ENCODE measurements at regions not wholly inside any gene's neighbourhood (a gene's known extent, or its start where the extent isn't known, plus 50 kb on each side); places are given as distances from the start of the nearest gene placed in this dataset.
"Not testable (repeated sequence)": the region's sequence is repeated elsewhere in the genome, so short reads cannot be mapped to it uniquely, and the experiment has no call there.

DNA sequence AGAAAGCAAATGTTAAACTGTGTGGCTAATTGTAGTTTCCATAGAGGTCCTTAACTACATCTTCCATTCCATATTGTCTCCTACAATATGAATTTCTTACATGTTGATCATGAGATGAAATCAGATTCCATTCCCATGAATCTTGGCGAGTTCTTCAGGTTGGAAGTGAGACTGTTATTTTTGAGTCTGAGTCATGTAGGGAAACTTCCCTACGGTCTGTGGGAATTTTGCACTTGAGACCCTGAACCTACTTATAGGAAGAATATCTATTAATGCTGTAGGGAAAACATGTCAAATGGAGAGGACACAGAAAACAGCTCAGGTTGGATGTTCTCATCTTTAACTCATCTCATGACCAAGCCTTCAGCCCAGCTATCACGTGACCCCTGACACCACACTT, 1226.0 kb downstream of the CDY2B start:
- intact Hi-C loops (cut with DNase I; ENCODE audit: low total_unique reads), result no loop called here
- Histone ChIP-seq H3K36me3 (ENCODE audit: low read depth, missing control alignments) (no peaks in the 10 kb centered on the region), H3K9me3 (no peaks in the 10 kb centered on the region), H3K27ac (no peak overlapping the region), H3K4me1 (no peaks in the 10 kb centered on the region), H3K4me3 (no peak overlapping the region), H3K27me3 (no peaks in the 10 kb centered on the region)
- WGBS, 2 donors, result 79 to 81% methylated on average over 3 of the region's 3 CpGs
- TF ChIP-seq POLR2A (IDR thresholded peaks at IDR 0.05), result no peak
- TF ChIP-seq, protein P1, sequence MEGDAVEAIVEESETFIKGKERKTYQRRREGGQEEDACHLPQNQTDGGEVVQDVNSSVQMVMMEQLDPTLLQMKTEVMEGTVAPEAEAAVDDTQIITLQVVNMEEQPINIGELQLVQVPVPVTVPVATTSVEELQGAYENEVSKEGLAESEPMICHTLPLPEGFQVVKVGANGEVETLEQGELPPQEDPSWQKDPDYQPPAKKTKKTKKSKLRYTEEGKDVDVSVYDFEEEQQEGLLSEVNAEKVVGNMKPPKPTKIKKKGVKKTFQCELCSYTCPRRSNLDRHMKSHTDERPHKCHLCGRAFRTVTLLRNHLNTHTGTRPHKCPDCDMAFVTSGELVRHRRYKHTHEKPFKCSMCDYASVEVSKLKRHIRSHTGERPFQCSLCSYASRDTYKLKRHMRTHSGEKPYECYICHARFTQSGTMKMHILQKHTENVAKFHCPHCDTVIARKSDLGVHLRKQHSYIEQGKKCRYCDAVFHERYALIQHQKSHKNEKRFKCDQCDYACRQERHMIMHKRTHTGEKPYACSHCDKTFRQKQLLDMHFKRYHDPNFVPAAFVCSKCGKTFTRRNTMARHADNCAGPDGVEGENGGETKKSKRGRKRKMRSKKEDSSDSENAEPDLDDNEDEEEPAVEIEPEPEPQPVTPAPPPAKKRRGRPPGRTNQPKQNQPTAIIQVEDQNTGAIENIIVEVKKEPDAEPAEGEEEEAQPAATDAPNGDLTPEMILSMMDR (IDR thresholded peaks at IDR 0.05), result no peak
- no peak for DNase-seq

DNA sequence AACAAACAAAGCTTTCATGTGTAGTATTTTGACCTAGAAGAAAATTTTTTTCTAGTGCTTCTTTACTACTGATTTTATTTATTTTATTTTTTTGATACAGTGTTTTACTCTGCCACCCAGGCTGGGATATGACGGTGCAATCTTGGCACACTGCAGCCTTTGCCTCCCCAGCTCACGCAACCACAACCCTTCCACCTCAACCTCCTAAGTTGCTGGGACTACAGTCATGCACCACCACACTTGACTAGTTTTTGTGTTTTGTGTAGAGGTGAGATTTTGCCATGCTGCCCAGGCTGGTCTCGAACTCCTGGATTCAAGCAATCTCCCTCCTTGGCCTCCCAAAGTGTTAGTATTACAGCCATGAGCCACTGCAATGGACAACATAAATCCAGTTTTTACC, 1234.0 kb downstream of the CDY2B start:
- H3K27ac ChIP-seq, result no peak overlapping the region
- no peak overlapping the region for H3K4me3 ChIP-seq
- DNase-seq, result no peak
- 83 to 100% methylated on average over 2 to 3 of the region's 3 CpGs for WGBS, 2 donors
- TF ChIP-seq POLR2A (IDR thresholded peaks at IDR 0.05), result no peak
- TF ChIP-seq, protein P1 (IDR thresholded peaks at IDR 0.05), result no peak
- intact Hi-C loops (cut with DNase I; ENCODE audit: low total_unique reads), result no loop called here
- no peaks in the 10 kb centered on the region for H3K9me3 ChIP-seq
- no peaks in the 10 kb centered on the region for H3K36me3 ChIP-seq (ENCODE audit: low read depth, missing control alignments)
- no peaks in the 10 kb centered on the region for H3K27me3 ChIP-seq
- no peaks in the 10 kb centered on the region for H3K4me1 ChIP-seq

DNA sequence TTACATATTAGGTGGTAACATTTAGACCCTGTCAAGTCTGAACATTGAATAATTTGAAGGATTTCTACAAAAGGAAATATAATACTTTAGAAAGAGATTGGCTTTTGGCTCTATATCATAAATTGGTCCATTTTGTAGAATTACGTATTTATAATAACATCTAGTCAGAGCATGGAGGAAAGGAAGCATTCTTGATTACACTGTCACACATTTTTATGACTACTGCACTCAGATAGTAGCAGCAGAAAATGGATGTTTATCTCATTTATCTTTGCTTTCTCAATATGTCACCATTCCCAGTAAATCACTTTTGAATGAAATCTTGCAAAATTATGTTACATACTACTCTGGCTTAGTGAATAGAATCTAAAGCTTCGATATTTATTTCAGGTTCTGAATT, 1234.6 kb downstream of the CDY2B start:
- Histone ChIP-seq H3K4me1 (no peaks in the 10 kb centered on the region), H3K27ac (no peak overlapping the region), H3K9me3 (no peaks in the 10 kb centered on the region), H3K27me3 (no peaks in the 10 kb centered on the region), H3K4me3 (no peak overlapping the region), H3K36me3 (ENCODE audit: low read depth, missing control alignments) (no peaks in the 10 kb centered on the region)
- 89 to 94% methylated on average over 2 of the region's 2 CpGs for WGBS, 2 donors
- intact Hi-C loops (cut with DNase I; ENCODE audit: low total_unique reads), result no loop called here
- no peak for DNase-seq
- TF ChIP-seq, protein P1 (IDR thresholded peaks at IDR 0.05), result no peak
- TF ChIP-seq POLR2A (IDR thresholded peaks at IDR 0.05), result no peak

DNA sequence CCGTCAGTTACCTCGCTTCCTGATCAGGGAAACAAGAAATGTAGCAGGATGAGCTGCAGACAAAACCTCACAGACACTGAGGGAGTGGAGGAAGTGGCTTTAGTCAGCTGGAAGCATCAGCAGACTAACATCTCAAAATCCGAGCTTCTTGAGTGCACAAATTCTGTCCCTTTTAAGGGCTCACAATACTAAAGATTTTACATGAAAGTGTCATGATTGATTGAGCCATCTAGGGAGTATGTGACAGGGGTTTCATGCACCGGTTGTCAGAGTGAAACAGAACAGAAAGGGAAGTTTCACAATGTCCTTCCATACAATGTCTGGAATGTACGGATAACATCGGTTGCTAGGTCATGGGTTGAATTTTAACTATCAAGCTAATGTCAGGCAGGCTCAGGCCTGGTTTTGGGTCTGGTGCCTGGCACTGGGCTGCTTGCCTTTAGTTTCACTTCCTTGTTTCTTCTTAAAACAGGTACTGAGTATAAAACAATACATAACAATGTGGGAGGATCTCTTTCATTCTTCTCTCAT, 1235.7 kb downstream of the CDY2B start:
- TF ChIP-seq POLR2A (IDR thresholded peaks at IDR 0.05), result no peak
- TF ChIP-seq, protein P1 (IDR thresholded peaks at IDR 0.05), result no peak
- intact Hi-C loops (cut with DNase I; ENCODE audit: low total_unique reads), result no loop called here
- WGBS, 2 donors, result 82% methylated on average over 5 of the region's 6 CpGs; no CpG with 5 or more reads in 1 of the 2 donors
- no peaks in the 10 kb centered on the region for H3K36me3 ChIP-seq (ENCODE audit: low read depth, missing control alignments)
- H3K27ac ChIP-seq, result no peak overlapping the region
- H3K9me3 ChIP-seq, result no peaks in the 10 kb centered on the region
- H3K27me3 ChIP-seq, result no peaks in the 10 kb centered on the region
- no peak for DNase-seq
- H3K4me1 ChIP-seq, result no peaks in the 10 kb centered on the region
- no peak overlapping the region for H3K4me3 ChIP-seq

DNA sequence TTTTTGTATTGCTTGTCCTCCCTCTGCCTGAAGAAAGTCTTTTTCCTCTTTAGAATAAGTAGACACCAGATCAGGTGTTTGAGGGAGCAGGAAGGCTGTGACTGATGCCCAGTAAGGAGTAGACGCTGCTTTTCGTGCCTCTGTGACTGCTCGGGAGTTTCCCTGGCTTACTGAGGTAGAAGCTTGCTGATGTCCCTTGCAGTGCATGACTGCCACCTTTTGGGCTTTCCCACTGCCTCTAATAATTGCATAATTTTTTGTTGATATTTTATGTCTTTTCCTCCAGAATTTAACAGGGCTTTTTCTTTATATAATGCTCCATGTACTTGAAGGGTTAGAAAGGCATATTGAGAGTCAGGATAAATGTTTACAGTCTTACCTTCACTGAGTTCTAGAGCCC, 1240.2 kb downstream of the CDY2B start:
- H3K36me3 ChIP-seq (ENCODE audit: low read depth, missing control alignments), result no peaks in the 10 kb centered on the region
- H3K27me3 ChIP-seq, result no peaks in the 10 kb centered on the region
- no peak for TF ChIP-seq POLR2A (IDR thresholded peaks at IDR 0.05)
- TF ChIP-seq, protein P1 (IDR thresholded peaks at IDR 0.05), result no peak
- WGBS, 2 donors, result 59% methylated on average over 3 of the region's 3 CpGs; no CpG with 5 or more reads in 1 of the 2 donors
- H3K9me3 ChIP-seq, result no peaks in the 10 kb centered on the region
- H3K27ac ChIP-seq, result no peak overlapping the region
- H3K4me1 ChIP-seq, result no peaks in the 10 kb centered on the region
- H3K4me3 ChIP-seq, result no peak overlapping the region
- intact Hi-C loops (cut with DNase I; ENCODE audit: low total_unique reads), result no loop called here
- DNase-seq, result peak; percentile 16

DNA sequence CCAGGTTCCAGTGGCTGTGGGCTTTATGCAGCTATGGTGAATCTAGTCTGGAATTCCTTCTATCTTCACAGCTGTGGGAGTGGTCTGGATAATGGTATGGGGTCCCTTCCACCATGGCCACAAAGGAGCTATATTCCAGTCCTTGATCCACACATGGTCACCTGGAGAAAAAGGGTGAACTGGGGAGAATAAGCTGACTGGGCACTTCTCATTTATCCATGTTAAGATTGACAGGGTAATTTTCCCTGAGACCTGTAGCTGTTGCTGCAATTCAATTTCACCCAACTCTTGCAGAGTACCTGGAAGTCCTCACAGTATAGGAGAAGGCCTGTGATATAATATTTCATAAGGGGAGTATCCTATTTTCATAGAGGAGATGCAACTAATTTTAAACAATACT, 1241.3 kb downstream of the CDY2B start:
- H3K9me3 ChIP-seq; H3K36me3 ChIP-seq (ENCODE audit: low read depth, missing control alignments); DNase-seq; H3K4me1 ChIP-seq; H3K27me3 ChIP-seq; H3K27ac ChIP-seq; H3K4me3 ChIP-seq; intact Hi-C loops (cut with DNase I; ENCODE audit: low total_unique reads): not testable (repeated sequence)

Measured in testis (tissue), 2 donors.